ENCODE measurements at regions not wholly inside any gene's neighbourhood (a gene's known extent, or its start where the extent isn't known, plus 50 kb on each side); places are given as distances from the start of the nearest gene placed in this dataset.

DNA sequence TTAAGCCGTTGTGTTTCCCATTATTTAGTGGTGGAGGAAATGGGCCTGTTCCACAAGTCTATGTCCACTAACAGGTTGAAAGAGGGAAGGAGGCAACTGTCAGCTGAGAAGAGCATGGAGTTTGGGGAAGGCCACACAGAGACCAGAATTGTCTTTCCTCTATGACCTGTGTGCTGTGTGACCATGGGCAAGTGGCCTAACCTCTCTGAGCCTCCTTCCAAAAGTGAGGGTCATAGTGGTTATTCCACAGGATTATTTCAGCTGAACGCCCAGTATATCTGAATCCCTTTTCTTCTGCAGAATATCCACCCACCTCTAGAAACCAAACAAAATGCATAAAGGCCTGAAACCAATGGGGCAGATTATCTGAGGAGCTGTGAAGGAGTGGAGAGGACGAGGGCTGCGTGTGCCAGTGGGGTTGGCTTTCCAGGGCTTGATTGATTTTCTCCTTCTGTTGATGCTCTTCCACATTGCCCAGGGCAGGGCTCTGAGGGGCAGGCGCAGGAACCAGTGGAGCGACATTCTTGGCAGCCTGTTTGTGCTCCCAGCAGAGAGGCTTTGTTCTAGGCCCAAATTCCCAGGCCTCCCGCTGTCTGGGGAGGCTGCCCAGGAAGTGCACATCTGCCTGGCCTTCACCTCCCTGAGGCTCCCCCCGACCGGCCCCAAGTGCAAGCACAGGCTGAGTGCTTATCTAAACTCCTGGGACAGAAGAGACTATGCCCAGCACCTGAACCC is 452.7 kb downstream of the BCL11B start:
- H3K36me3 Mint-ChIP-seq (ENCODE audit: low read depth): no peaks in the 10 kb centered on the region
- H3K4me3 Mint-ChIP-seq: no peak overlapping the region
- no peak overlapping the region for H3K27ac Mint-ChIP-seq
- peaks cover 19% of the 10 kb centered on the region for H3K4me1 Mint-ChIP-seq
- DNase-seq: no peak
- no peaks in the 10 kb centered on the region for H3K9me3 Mint-ChIP-seq
- TF ChIP-seq, protein P1, sequence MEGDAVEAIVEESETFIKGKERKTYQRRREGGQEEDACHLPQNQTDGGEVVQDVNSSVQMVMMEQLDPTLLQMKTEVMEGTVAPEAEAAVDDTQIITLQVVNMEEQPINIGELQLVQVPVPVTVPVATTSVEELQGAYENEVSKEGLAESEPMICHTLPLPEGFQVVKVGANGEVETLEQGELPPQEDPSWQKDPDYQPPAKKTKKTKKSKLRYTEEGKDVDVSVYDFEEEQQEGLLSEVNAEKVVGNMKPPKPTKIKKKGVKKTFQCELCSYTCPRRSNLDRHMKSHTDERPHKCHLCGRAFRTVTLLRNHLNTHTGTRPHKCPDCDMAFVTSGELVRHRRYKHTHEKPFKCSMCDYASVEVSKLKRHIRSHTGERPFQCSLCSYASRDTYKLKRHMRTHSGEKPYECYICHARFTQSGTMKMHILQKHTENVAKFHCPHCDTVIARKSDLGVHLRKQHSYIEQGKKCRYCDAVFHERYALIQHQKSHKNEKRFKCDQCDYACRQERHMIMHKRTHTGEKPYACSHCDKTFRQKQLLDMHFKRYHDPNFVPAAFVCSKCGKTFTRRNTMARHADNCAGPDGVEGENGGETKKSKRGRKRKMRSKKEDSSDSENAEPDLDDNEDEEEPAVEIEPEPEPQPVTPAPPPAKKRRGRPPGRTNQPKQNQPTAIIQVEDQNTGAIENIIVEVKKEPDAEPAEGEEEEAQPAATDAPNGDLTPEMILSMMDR (IDR thresholded peaks at IDR 0.05): no peak
- H3K27me3 Mint-ChIP-seq (ENCODE audit: low read depth, poor library complexity): peaks cover 40% of the 10 kb centered on the region

DNA sequence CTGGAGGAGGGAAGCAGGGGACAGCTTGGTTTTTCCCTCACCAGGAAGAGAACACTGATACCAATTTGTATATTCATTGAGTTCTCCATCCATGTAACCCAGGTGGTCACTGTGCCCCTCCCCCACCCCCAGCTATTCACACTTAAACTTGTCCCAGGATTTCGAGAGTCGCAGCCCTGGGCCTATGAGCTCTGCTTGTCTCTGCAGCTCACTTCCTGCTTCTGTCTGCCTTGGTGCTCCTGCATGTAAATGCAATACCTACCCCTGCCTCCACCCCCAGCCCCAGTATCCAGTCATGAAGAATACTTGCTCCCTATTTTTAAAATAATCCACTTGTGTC is 452.2 kb downstream of the BCL11B start:
- Mint-ChIP-seq H3K4me1 (peaks cover 19% of the 10 kb centered on the region), H3K4me3 (no peak overlapping the region), H3K36me3 (ENCODE audit: low read depth) (no peaks in the 10 kb centered on the region), H3K27me3 (ENCODE audit: low read depth, poor library complexity) (peaks cover 40% of the 10 kb centered on the region), H3K27ac (no peak overlapping the region), H3K9me3 (no peaks in the 10 kb centered on the region)
- no peak for DNase-seq
- TF ChIP-seq, protein P1 (IDR thresholded peaks at IDR 0.05): no peak

DNA sequence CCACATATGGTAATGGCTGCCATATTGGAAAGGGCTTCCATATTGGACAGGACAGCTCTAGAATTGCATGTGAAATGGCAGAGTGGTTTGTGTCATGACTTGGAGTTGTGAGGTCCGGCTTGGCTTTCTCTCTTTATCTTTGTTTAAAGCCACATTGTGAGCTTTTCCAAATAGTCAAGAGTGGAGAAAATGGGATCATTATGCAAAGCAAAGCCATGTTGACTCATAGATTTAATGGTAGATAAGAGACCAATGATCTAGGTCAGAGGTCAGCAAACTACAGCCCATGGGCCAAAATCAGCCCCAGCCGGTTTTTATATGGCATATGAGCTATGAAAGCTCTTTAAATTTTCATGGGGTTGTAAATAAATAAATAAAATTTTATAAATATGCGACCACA is 449.1 kb downstream of the BCL11B start:
- Mint-ChIP-seq H3K4me3 (no peak overlapping the region), H3K9me3 (no peaks in the 10 kb centered on the region), H3K36me3 (ENCODE audit: low read depth) (no peaks in the 10 kb centered on the region), H3K4me1 (peaks cover 12% of the 10 kb centered on the region), H3K27ac (no peak overlapping the region), H3K27me3 (ENCODE audit: low read depth, poor library complexity) (peaks cover 28% of the 10 kb centered on the region)
- no peak for DNase-seq
- TF ChIP-seq, protein P1 (IDR thresholded peaks at IDR 0.05): no peak

DNA sequence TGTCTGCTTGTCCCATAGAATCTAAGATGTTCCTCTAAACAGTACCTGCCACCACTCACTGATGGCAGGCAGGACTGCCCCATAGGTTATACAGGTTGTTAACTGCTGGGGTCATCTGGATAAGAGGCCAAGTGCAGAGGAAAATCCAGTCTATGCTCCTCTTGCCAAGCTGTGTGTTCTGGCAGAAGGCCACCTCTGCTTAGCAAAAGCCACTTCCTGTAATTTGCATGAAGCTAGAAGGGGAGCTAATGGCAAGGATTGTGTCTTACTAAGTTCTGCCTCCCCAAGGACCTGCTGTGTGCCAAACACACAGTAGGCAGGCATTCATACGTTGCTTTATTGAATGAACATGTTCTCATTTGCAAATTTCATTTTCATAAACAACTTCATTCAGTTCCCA is 445.4 kb downstream of the BCL11B start:
- Mint-ChIP-seq H3K4me1 (peaks cover 4% of the 10 kb centered on the region), H3K27ac (no peak overlapping the region), H3K36me3 (ENCODE audit: low read depth) (no peaks in the 10 kb centered on the region), H3K4me3 (no peak overlapping the region), H3K27me3 (ENCODE audit: low read depth, poor library complexity) (peaks cover 23% of the 10 kb centered on the region), H3K9me3 (no peaks in the 10 kb centered on the region)
- TF ChIP-seq, protein P1 (IDR thresholded peaks at IDR 0.05): no peak
- DNase-seq: no peak

DNA sequence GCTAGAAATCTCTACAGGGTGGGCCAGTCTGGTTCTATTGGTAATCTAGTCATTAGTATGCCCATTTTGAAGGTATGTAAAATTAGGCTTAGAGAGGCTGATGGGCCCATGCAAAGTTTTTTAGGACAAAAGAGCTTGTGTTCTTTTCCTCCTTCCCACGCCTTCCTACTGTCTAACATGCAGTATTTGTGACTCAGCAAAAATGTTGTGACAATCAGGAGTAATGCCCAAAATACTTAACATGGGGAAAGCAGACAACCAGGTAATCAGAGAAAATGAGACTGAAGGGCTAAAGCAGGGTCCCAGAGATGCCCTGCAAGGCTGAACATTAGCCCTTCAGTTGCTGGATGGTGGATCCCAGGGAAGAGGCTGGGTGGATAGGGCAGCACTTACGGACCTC is 437.9 kb downstream of the BCL11B start:
- DNase-seq: no peak
- H3K9me3 Mint-ChIP-seq: peaks cover 17% of the 10 kb centered on the region
- H3K4me3 Mint-ChIP-seq: no peak overlapping the region
- TF ChIP-seq, protein P1 (IDR thresholded peaks at IDR 0.05): no peak
- no peaks in the 10 kb centered on the region for H3K36me3 Mint-ChIP-seq (ENCODE audit: low read depth)
- H3K4me1 Mint-ChIP-seq: no peaks in the 10 kb centered on the region
- H3K27me3 Mint-ChIP-seq (ENCODE audit: low read depth, poor library complexity): peaks cover 18% of the 10 kb centered on the region
- no peak overlapping the region for H3K27ac Mint-ChIP-seq

Data from nephron progenitor cell (in vitro differentiated cells).